ENCODE measurements at regions not wholly inside any gene's neighbourhood (a gene's known extent, or its start where the extent isn't known, plus 50 kb on each side); places are given as distances from the start of the nearest gene placed in this dataset.

- H3K4me2 ChIP-seq (ENCODE audit: control insufficient read depth, insufficient read depth), result no peak overlapping the region
- H2AFZ ChIP-seq (ENCODE audit: control insufficient read depth, low read depth, low read length), result no peak overlapping the region
- H3K36me3 ChIP-seq (ENCODE audit: control insufficient read depth in 2 of 2, insufficient read depth in 2 of 2, low read length in 1 of 2), result no peaks in the 10 kb centered on the region
- ATAC-seq, result no peak
- WGBS (ENCODE audit: insufficient coverage, insufficient replicate concordance, low lambda C conversion rate, missing lambda C conversion rate), result 0% methylated on average over 2 of the region's 2 CpGs
- no peaks in the 10 kb centered on the region for H3K27me3 ChIP-seq (replicated peaks in 1 of 2; ENCODE audit: control insufficient read depth in 2 of 2, insufficient read depth in 2 of 2, low read length in 1 of 2)
- SMC1A ChIA-PET (ENCODE audit: uncharacterized antibody, unreplicated experiment), result no interaction called here
- CTCF ChIA-PET, result no interaction called here
- no peak overlapping the region for H3K9ac ChIP-seq (ENCODE audit: control insufficient read depth, insufficient read depth, low read length)
- no peaks in the 10 kb centered on the region for H4K20me1 ChIP-seq (ENCODE audit: control insufficient read depth, insufficient read depth)
- H3K9me3 ChIP-seq (replicated peaks; ENCODE audit: control insufficient read depth, insufficient read depth, low read length), result no peaks in the 10 kb centered on the region
- H3K79me2 ChIP-seq (ENCODE audit: control insufficient read depth, insufficient read depth, low read length), result no peaks in the 10 kb centered on the region
- RAD21 ChIA-PET (ENCODE audit: unreplicated experiment), result no interaction called here
- no peaks in the 10 kb centered on the region for H3K4me1 ChIP-seq (ENCODE audit: control insufficient read depth, insufficient read depth, low read length)
- H3K27ac ChIP-seq (ENCODE audit: control insufficient read depth, insufficient read depth), result no peak overlapping the region
- POLR2A ChIA-PET, result no interaction called here
- H3K4me3 ChIP-seq, result no peak overlapping the region
- intact Hi-C loops (cut with micrococcal nuclease; ENCODE audit: unreplicated experiment) (no loop called here), in situ Hi-C loops (cut with MboI) (no loop called here)
- no peak for FAIRE-seq
- no TSS peak for BruUV-seq (replicated peaks)
- DNase-seq (ENCODE audit: low read depth, low spot score), result no peak
- TF ChIP-seq ETV6 (conservative IDR thresholded peaks at IDR 0.05 in 1 of 2, IDR thresholded peaks at IDR 0.05 in 1 of 2; ENCODE audit: borderline replicate concordance in 1 of 2, low read depth in 1 of 2), result no peak
- TF ChIP-seq CTCF (IDR thresholded peaks at IDR 0.05 in 2 of 3, conservative IDR thresholded peaks at IDR 0.05 in 1 of 3; ENCODE audit: control insufficient read depth in 2 of 3, extremely low read depth in 1 of 3, insufficient read depth in 1 of 3, low read depth in 3 of 3, low read length in 3 of 3), result no peak
- no peak for TF ChIP-seq NFYB (IDR thresholded peaks at IDR 0.05; ENCODE audit: insufficient read depth, low read depth, low read length)
- TF ChIP-seq TCF3 (IDR thresholded peaks at IDR 0.05; ENCODE audit: borderline replicate concordance, insufficient read depth, low read depth, low read length), result no peak
- TF ChIP-seq CHD2 (IDR thresholded peaks at IDR 0.05; ENCODE audit: borderline replicate concordance, low read depth, low read length), result no peak
- no peak for TF ChIP-seq REST (IDR thresholded peaks at IDR 0.05; ENCODE audit: low read depth, low read length)
- TF ChIP-seq ZBTB40 (IDR thresholded peaks at IDR 0.05; ENCODE audit: borderline replicate concordance), result no peak
- TF ChIP-seq RCOR1 (conservative IDR thresholded peaks at IDR 0.05; ENCODE audit: low read depth, low read length), result no peak
- TF ChIP-seq ATF7 (IDR thresholded peaks at IDR 0.05; ENCODE audit: low read depth), result no peak
- no peak for TF ChIP-seq CHD4 (IDR thresholded peaks at IDR 0.05)
These were observed 421.2 kb upstream of the EYS start for GRCh38 chr6:66128243-66128642.
